OCI-LY7 (cell line): ENCODE measurements at regions not wholly inside any gene's neighbourhood (a gene's known extent, or its start where the extent isn't known, plus 50 kb on each side); places are given as distances from the start of the nearest gene placed in this dataset.

ENCODE experiments used
- EZH2phosphoT487 ChIP-seq: fragments of 200-600 bp; sonication (generic); IDR thresholded peaks from 2 replicates; pipeline ENCODE4 v1.6.1; 2018; ENCODE audit warnings: low read depth, borderline replicate concordance, mild to moderate bottlenecking, mixed run types, antibody characterized with exemption, low read length, moderate library complexity, mixed read lengths
- TF ChIP-seq, protein P1 (sequence below): fragments of 200-600 bp; sonication (generic); conservative IDR thresholded peaks from 2 replicates; pipeline ENCODE4 v1.5.1; 2014; ENCODE audit warnings: mild to moderate bottlenecking, antibody characterized with exemption, low read length, moderate library complexity, mixed read lengths

DNA sequence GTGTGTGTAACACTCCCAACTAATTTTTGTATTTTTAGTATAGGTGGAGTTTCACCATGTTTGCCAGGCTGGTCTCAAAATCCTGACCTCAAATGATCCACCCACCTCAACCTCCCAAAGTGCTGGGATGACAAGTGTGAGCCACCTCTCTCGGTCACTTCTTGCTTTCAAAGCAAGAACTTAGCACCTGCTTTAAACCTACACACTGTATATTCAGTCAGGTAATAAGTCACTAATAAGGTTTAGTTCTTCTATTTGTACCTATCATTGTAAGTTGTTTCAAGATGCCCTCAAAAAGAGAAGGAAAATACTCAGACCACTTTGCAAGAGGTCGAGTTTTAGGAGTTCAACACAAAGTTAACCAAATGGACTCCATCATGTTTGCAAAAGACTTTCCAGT lies 431.3 kb downstream of the MRPL39 start:
- TF ChIP-seq, protein P1, sequence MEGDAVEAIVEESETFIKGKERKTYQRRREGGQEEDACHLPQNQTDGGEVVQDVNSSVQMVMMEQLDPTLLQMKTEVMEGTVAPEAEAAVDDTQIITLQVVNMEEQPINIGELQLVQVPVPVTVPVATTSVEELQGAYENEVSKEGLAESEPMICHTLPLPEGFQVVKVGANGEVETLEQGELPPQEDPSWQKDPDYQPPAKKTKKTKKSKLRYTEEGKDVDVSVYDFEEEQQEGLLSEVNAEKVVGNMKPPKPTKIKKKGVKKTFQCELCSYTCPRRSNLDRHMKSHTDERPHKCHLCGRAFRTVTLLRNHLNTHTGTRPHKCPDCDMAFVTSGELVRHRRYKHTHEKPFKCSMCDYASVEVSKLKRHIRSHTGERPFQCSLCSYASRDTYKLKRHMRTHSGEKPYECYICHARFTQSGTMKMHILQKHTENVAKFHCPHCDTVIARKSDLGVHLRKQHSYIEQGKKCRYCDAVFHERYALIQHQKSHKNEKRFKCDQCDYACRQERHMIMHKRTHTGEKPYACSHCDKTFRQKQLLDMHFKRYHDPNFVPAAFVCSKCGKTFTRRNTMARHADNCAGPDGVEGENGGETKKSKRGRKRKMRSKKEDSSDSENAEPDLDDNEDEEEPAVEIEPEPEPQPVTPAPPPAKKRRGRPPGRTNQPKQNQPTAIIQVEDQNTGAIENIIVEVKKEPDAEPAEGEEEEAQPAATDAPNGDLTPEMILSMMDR = no peak
- no peak for TF ChIP-seq EZH2phosphoT487
